HEK293 (cell line): ENCODE measurements at regions not wholly inside any gene's neighbourhood (a gene's known extent, or its start where the extent isn't known, plus 50 kb on each side); places are given as distances from the start of the nearest gene placed in this dataset.

Experiments
- CTCF ChIA-PET: fragments of 350-600 bp; formaldehyde crosslinking; extraction: SDS; loops from one replicate; lab custom pipeline; 2021; ENCODE audit warnings: antibody characterized with exemption; lab: Yijun Ruan, JAX
- POLR2A ChIA-PET: fragments of 300-600 bp; formaldehyde crosslinking; extraction: SDS; loops from one replicate; lab custom pipeline; 2020; ENCODE audit warnings: antibody characterized with exemption, inconsistent platforms; lab: Yijun Ruan, JAX
- H3K27ac ChIP-seq: fragments of 200-500 bp; sonication (Bioruptor generic); 2 replicates; pipeline ENCODE4 v1.5.1; 2014; ENCODE audit warnings: low read depth, low read length, control low read depth, inconsistent platforms; ENCODE audit errors: extremely low read depth
- H3K36me3 ChIP-seq, 2 experiments: fragments of 200-500 bp in 1 of 2; sonication (Bioruptor generic) in 1 of 2; 1 replicate in 1 of 2; 2 replicates in 1 of 2; pipeline ENCODE4 v1.5.1; 2014 to 2017; ENCODE audit warnings: inconsistent platforms in 2 of 2, low read length in 2 of 2; ENCODE audit not compliant: control insufficient read depth in 2 of 2, insufficient read depth in 1 of 2
- H3K4me1 ChIP-seq: fragments of 200-500 bp; sonication (Bioruptor generic); 2 replicates; pipeline ENCODE4 v1.5.1; 2014; ENCODE audit warnings: mild to moderate bottlenecking, low read length, inconsistent platforms; ENCODE audit not compliant: control insufficient read depth, insufficient read depth
- H3K4me3 ChIP-seq: 2 replicates; pipeline ENCODE4 v1.5.1; 2011; ENCODE audit warnings: low read depth, mild to moderate bottlenecking, control low read depth, low read length, moderate library complexity
- H3K9me3 ChIP-seq: fragments of 200-500 bp; sonication (Bioruptor generic); 2 replicates; pipeline ENCODE4 v1.5.1; 2014; ENCODE audit warnings: low read depth, low read length, inconsistent platforms; ENCODE audit not compliant: control insufficient read depth, insufficient read depth
- TRIM28 ChIP-seq: IDR thresholded peaks from 2 replicates; pipeline ENCODE4 v1.6.1; 2011; ENCODE audit warnings: low read length, control low read depth, borderline replicate concordance
- ZBTB17 ChIP-seq: fragments of 450-650 bp; formaldehyde crosslinking; IDR thresholded peaks from 2 replicates; pipeline ENCODE4 v1.5.1; 2016; ENCODE audit warnings: missing biosample characterization, missing genetic modification characterization
- ZNF121 ChIP-seq: fragments of 450-650 bp; formaldehyde crosslinking; IDR thresholded peaks from 2 replicates; pipeline ENCODE4 v1.5.1; 2016; ENCODE audit warnings: missing biosample characterization, missing genetic modification characterization
- ZNF138 ChIP-seq: fragments of 450-650 bp; formaldehyde crosslinking; IDR thresholded peaks from 2 replicates; pipeline ENCODE4 v1.5.1; 2016; ENCODE audit warnings: missing biosample characterization, missing genetic modification characterization, borderline replicate concordance
- ZNF19 ChIP-seq: fragments of 450-650 bp; formaldehyde crosslinking; IDR thresholded peaks from 2 replicates; pipeline ENCODE4; 2016; ENCODE audit warnings: missing biosample characterization, missing genetic modification characterization, low read depth
- ZNF248 ChIP-seq: fragments of 450-650 bp; formaldehyde crosslinking; IDR thresholded peaks from 2 replicates; pipeline ENCODE4 v1.5.1; 2017; ENCODE audit warnings: missing biosample characterization, missing genetic modification characterization
- ZNF292 ChIP-seq: fragments of 450-650 bp; formaldehyde crosslinking; IDR thresholded peaks from 2 replicates; pipeline ENCODE4 v1.5.1; 2016; ENCODE audit warnings: low read depth, missing biosample characterization, missing genetic modification characterization, borderline replicate concordance
- ZNF311 ChIP-seq: fragments of 450-650 bp; formaldehyde crosslinking; IDR thresholded peaks from 2 replicates; pipeline ENCODE4 v1.5.1; 2017; ENCODE audit warnings: missing biosample characterization, missing genetic modification characterization, borderline replicate concordance
- ZNF416 ChIP-seq: fragments of 450-650 bp; formaldehyde crosslinking; IDR thresholded peaks from 2 replicates; pipeline ENCODE4 v1.5.1; 2016; ENCODE audit warnings: missing biosample characterization, missing genetic modification characterization
- ZNF433 ChIP-seq: fragments of 450-650 bp; formaldehyde crosslinking; IDR thresholded peaks from 2 replicates; pipeline ENCODE4 v1.5.1; 2016; ENCODE audit warnings: missing biosample characterization, missing genetic modification characterization, low read depth
- ZNF621 ChIP-seq: fragments of 450-650 bp; formaldehyde crosslinking; IDR thresholded peaks from 2 replicates; pipeline ENCODE4 v1.5.1; 2017; ENCODE audit warnings: missing biosample characterization, missing genetic modification characterization
- ZNF624 ChIP-seq: fragments of 450-650 bp; formaldehyde crosslinking; IDR thresholded peaks from 2 replicates; pipeline ENCODE4 v1.5.1; 2017; ENCODE audit warnings: missing biosample characterization, missing genetic modification characterization
- TF ChIP-seq, protein P1 (sequence below): fragments of 450-650 bp; formaldehyde crosslinking; IDR thresholded peaks from 2 replicates; pipeline ENCODE4 v1.5.1; 2016; ENCODE audit warnings: missing biosample characterization, missing genetic modification characterization, borderline replicate concordance
- TF ChIP-seq, protein P2 (sequence below): fragments of 450-650 bp; formaldehyde crosslinking; IDR thresholded peaks from 2 replicates; pipeline ENCODE4 v1.5.1; 2017; ENCODE audit warnings: missing biosample characterization, missing genetic modification characterization
- TF ChIP-seq, protein P3 (sequence below): fragments of 450-650 bp; formaldehyde crosslinking; IDR thresholded peaks from 2 replicates; pipeline ENCODE4; 2016; ENCODE audit warnings: missing biosample characterization, missing genetic modification characterization
- TF ChIP-seq, protein P4 (sequence below): fragments of 450-650 bp; formaldehyde crosslinking; IDR thresholded peaks from 2 replicates; pipeline ENCODE4 v1.5.1; 2016; ENCODE audit warnings: missing biosample characterization, missing genetic modification characterization
- TF ChIP-seq, protein P5 (sequence below): fragments of 450-650 bp; formaldehyde crosslinking; IDR thresholded peaks from 2 replicates; pipeline ENCODE4 v1.5.1; 2016; ENCODE audit warnings: missing biosample characterization, missing genetic modification characterization
- TF ChIP-seq, protein P6 (sequence below): fragments of 450-650 bp; formaldehyde crosslinking; IDR thresholded peaks from 2 replicates; pipeline ENCODE4 v1.5.1; 2016; ENCODE audit warnings: missing biosample characterization, missing genetic modification characterization
- TF ChIP-seq, protein P7 (sequence below): fragments of 450-650 bp; formaldehyde crosslinking; IDR thresholded peaks from 2 replicates; pipeline ENCODE4 v1.5.1; 2017; ENCODE audit warnings: missing biosample characterization, missing genetic modification characterization

DNA sequence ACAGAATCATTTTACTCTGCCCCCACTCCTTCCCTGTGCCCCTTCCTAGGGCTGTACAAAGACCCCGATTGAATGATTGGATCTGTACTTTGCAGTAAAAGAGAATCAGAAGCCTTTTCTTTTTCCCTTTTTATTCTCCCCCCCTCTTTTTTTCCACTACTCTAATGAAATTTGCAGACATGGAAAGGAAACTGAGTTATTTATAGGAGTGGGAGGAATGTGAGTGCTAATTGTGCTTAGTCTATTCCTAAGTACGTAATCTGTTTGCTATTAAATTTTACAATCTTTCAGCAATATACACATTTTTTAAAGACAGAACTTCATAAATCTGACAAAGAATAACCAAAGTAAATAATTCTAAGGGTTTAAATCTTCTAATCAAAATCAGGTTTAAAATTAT, 314.3 kb downstream of the MAP2K6 start:
- ChIA-PET CTCF (interaction anchor here (1.8 kb wide), 1 partner anchor 122 kb away, joined by 6 read pairs; no protein-coding TSS in a partner anchor), POLR2A (no interaction called here)
- no peak for TF ChIP-seq TRIM28
- TF ChIP-seq ZNF138 (tag by site-specific recombination) = no peak
- no peak for TF ChIP-seq ZNF621 (tag by site-specific recombination)
- TF ChIP-seq ZNF433 (tag by site-specific recombination) = no peak
- TF ChIP-seq ZNF19 (tag by site-specific recombination) = no peak
- TF ChIP-seq, protein P1, sequence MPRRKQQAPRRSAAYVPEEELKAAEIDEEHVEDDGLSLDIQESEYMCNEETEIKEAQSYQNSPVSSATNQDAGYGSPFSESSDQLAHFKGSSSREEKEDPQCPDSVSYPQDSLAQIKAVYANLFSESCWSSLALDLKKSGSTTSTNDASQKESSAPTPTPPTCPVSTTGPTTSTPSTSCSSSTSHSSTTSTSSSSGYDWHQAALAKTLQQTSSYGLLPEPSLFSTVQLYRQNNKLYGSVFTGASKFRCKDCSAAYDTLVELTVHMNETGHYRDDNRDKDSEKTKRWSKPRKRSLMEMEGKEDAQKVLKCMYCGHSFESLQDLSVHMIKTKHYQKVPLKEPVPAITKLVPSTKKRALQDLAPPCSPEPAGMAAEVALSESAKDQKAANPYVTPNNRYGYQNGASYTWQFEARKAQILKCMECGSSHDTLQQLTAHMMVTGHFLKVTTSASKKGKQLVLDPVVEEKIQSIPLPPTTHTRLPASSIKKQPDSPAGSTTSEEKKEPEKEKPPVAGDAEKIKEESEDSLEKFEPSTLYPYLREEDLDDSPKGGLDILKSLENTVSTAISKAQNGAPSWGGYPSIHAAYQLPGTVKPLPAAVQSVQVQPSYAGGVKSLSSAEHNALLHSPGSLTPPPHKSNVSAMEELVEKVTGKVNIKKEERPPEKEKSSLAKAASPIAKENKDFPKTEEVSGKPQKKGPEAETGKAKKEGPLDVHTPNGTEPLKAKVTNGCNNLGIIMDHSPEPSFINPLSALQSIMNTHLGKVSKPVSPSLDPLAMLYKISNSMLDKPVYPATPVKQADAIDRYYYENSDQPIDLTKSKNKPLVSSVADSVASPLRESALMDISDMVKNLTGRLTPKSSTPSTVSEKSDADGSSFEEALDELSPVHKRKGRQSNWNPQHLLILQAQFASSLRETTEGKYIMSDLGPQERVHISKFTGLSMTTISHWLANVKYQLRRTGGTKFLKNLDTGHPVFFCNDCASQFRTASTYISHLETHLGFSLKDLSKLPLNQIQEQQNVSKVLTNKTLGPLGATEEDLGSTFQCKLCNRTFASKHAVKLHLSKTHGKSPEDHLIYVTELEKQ (tag by site-specific recombination) = no peak
- no peak for TF ChIP-seq ZNF416
- TF ChIP-seq ZNF311 (tag by site-specific recombination) = no peak
- no peak for TF ChIP-seq ZNF121 (tag by site-specific recombination)
- no peak for TF ChIP-seq ZBTB17 (tag by site-specific recombination)
- no peak for TF ChIP-seq ZNF624
- TF ChIP-seq, all 188 proteins: peak for 0

DNA sequence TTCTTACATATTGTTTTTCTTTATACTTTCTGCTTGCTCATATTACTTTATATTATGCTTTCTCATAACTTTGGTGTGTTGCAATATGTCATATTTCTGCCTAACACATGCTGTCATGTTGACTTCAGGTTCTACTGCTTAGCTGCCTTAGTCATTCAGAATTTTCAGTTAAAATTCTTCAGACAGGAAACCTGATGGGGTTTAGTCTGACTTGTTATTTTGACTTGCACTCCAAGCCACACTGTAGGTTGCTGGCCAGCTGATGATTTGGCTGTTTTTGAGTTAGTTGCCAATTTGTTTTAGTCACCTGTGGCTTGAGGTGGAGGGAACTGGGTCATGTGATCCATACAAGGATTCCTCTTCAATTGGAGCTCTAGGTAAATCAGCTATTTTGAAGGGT, 315.4 kb downstream of the MAP2K6 start:
- POLR2A ChIA-PET = no interaction called here
- H3K36me3 ChIP-seq = no peaks in the 10 kb centered on the region
- no peak overlapping the region for H3K27ac ChIP-seq
- H3K4me3 ChIP-seq = no peak overlapping the region
- CTCF ChIA-PET = interaction anchor here (1.8 kb wide), 1 partner anchor 123 kb away, joined by 6 read pairs; no protein-coding TSS in a partner anchor
- no peaks in the 10 kb centered on the region for H3K9me3 ChIP-seq
- H3K4me1 ChIP-seq = no peaks in the 10 kb centered on the region; the same call in 1 of the 2 replicates
- TF ChIP-seq ZBTB17 (tag by site-specific recombination) = no peak
- TF ChIP-seq, protein P2, sequence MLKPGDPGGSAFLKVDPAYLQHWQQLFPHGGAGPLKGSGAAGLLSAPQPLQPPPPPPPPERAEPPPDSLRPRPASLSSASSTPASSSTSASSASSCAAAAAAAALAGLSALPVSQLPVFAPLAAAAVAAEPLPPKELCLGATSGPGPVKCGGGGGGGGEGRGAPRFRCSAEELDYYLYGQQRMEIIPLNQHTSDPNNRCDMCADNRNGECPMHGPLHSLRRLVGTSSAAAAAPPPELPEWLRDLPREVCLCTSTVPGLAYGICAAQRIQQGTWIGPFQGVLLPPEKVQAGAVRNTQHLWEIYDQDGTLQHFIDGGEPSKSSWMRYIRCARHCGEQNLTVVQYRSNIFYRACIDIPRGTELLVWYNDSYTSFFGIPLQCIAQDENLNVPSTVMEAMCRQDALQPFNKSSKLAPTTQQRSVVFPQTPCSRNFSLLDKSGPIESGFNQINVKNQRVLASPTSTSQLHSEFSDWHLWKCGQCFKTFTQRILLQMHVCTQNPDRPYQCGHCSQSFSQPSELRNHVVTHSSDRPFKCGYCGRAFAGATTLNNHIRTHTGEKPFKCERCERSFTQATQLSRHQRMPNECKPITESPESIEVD (tag by site-specific recombination) = no peak
- no peak for TF ChIP-seq ZNF292 (tag by site-specific recombination)
- TF ChIP-seq, protein P3, sequence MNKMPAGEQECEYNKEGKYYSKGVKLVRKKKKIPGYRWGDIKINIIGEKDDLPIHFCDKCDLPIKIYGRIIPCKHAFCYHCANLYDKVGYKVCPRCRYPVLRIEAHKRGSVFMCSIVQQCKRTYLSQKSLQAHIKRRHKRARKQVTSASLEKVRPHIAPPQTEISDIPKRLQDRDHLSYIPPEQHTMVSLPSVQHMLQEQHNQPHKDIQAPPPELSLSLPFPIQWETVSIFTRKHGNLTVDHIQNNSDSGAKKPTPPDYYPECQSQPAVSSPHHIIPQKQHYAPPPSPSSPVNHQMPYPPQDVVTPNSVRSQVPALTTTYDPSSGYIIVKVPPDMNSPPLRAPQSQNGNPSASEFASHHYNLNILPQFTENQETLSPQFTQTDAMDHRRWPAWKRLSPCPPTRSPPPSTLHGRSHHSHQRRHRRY (tag by site-specific recombination) = no peak
- TF ChIP-seq, protein P4, sequence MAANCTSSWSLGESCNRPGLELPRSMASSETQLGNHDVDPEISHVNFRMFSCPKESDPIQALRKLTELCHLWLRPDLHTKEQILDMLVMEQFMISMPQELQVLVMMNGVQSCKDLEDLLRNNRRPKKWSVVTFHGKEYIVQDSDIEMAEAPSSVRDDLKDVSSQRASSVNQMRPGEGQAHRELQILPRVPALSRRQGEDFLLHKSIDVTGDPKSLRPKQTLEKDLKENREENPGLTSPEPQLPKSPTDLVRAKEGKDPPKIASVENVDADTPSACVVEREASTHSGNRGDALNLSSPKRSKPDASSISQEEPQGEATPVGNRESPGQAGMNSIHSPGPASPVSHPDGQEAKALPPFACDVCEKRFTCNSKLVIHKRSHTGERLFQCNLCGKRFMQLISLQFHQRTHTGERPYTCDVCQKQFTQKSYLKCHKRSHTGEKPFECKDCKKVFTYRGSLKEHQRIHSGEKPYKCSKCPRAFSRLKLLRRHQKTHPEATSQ (tag by site-specific recombination) = no peak
- TF ChIP-seq ZNF248 (tag by site-specific recombination) = no peak
- TF ChIP-seq, protein P5, sequence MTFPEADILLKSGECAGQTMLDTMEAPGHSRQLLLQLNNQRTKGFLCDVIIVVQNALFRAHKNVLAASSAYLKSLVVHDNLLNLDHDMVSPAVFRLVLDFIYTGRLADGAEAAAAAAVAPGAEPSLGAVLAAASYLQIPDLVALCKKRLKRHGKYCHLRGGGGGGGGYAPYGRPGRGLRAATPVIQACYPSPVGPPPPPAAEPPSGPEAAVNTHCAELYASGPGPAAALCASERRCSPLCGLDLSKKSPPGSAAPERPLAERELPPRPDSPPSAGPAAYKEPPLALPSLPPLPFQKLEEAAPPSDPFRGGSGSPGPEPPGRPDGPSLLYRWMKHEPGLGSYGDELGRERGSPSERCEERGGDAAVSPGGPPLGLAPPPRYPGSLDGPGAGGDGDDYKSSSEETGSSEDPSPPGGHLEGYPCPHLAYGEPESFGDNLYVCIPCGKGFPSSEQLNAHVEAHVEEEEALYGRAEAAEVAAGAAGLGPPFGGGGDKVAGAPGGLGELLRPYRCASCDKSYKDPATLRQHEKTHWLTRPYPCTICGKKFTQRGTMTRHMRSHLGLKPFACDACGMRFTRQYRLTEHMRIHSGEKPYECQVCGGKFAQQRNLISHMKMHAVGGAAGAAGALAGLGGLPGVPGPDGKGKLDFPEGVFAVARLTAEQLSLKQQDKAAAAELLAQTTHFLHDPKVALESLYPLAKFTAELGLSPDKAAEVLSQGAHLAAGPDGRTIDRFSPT = no peak
- TF ChIP-seq, protein P6, sequence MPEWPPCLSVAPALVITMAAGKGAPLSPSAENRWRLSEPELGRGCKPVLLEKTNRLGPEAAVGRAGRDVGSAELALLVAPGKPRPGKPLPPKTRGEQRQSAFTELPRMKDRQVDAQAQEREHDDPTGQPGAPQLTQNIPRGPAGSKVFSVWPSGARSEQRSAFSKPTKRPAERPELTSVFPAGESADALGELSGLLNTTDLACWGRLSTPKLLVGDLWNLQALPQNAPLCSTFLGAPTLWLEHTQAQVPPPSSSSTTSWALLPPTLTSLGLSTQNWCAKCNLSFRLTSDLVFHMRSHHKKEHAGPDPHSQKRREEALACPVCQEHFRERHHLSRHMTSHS (tag by site-specific recombination) = no peak
- TF ChIP-seq, protein P7, sequence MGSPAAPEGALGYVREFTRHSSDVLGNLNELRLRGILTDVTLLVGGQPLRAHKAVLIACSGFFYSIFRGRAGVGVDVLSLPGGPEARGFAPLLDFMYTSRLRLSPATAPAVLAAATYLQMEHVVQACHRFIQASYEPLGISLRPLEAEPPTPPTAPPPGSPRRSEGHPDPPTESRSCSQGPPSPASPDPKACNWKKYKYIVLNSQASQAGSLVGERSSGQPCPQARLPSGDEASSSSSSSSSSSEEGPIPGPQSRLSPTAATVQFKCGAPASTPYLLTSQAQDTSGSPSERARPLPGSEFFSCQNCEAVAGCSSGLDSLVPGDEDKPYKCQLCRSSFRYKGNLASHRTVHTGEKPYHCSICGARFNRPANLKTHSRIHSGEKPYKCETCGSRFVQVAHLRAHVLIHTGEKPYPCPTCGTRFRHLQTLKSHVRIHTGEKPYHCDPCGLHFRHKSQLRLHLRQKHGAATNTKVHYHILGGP (tag by site-specific recombination) = no peak

More for the DNA sequence above, 314.3 kb downstream of the MAP2K6 start:
- H3K4me3 ChIP-seq = no peak overlapping the region
- H3K27ac ChIP-seq = no peak overlapping the region
- H3K9me3 ChIP-seq = no peaks in the 10 kb centered on the region
- no peaks in the 10 kb centered on the region; the same call in 1 of the 2 replicates for H3K4me1 ChIP-seq
- no peaks in the 10 kb centered on the region for H3K36me3 ChIP-seq
